H1 (cell line): ENCODE measurements at regions not wholly inside any gene's neighbourhood (a gene's known extent, or its start where the extent isn't known, plus 50 kb on each side); places are given as distances from the start of the nearest gene placed in this dataset.
A peak's percentile ranks its signal among the peaks of the same experiment; 100 is the strongest.

Source experiments
- CTCF ChIA-PET: fragments of 300-600 bp; sonication (Branson Sonifier 250); formaldehyde crosslinking; loops from one replicate; lab custom pipeline; 2021; ENCODE audit not compliant: partially characterized antibody; lab: Charles Lee
- POLR2A ChIA-PET: fragments of 300-600 bp; sonication (Branson Sonifier 250); formaldehyde crosslinking; loops from one replicate; lab custom pipeline; 2021; ENCODE audit warnings: inconsistent platforms; ENCODE audit not compliant: partially characterized antibody; lab: Charles Lee
- DNase-seq, 2 experiments: peaks; one replicate each; pipeline versions ENCODE4 v3.0.0 to v3.0.0-alpha.2; 2010 to 2022; ENCODE audit warnings: low spot score in 2 of 2, low read depth in 1 of 2, mixed read lengths in 1 of 2
- FAIRE-seq: peaks from 2 replicates; lab custom pipeline; 2011; peaks lifted over from hg19 to GRCh38; lab: Jason Lieb, UNC
- H2AFZ ChIP-seq: 2 replicates; pipeline ENCODE4 v1.8.1; 2012; ENCODE audit warnings: low read length, inconsistent platforms
- H2AK5ac ChIP-seq: 2 replicates; pipeline ENCODE4 v1.6.1; 2013; ENCODE audit warnings: low read depth, low read length
- H2BK120ac ChIP-seq: replicated peaks from 2 replicates; pipeline ENCODE3; 2013; ENCODE audit warnings: low read depth, low read length, inconsistent platforms
- H2BK12ac ChIP-seq: 2 replicates; pipeline ENCODE4 v1.6.1; 2013; ENCODE audit warnings: low read depth, low read length
- H2BK15ac ChIP-seq: 2 replicates; pipeline ENCODE4 v1.6.1; 2013; ENCODE audit warnings: low read length
- H2BK20ac ChIP-seq: 2 replicates; pipeline ENCODE4 v1.6.1; 2013; ENCODE audit warnings: low read length
- H2BK5ac ChIP-seq: 2 replicates; pipeline ENCODE4 v1.6.1; 2013; ENCODE audit warnings: low read depth, low read length
- H3K14ac ChIP-seq: 2 replicates; pipeline ENCODE4 v1.6.1; 2013; ENCODE audit warnings: inconsistent platforms; ENCODE audit not compliant: insufficient read length
- H3K18ac ChIP-seq: 2 replicates; pipeline ENCODE4 v1.6.1; 2013; ENCODE audit warnings: low read length; ENCODE audit errors: extremely low read depth
- H3K23ac ChIP-seq: 2 replicates; pipeline ENCODE4 v1.6.1; 2013; ENCODE audit warnings: inconsistent platforms; ENCODE audit not compliant: insufficient read length
- H3K23me2 ChIP-seq: 2 replicates; pipeline ENCODE4 v1.6.1; 2013; ENCODE audit warnings: low read depth, low read length
- H3K27ac ChIP-seq: 2 replicates; pipeline ENCODE4 v1.6.1; 2011; ENCODE audit warnings: low read depth, low read length, inconsistent platforms
- H3K27me3 ChIP-seq, 4 experiments: replicated peaks in 1 of 4; 1 replicate in 1 of 4; 2 replicates in 3 of 4; pipeline versions ENCODE4 v1.6.1 to v1.8.1; 2011 to 2013; ENCODE audit warnings: low read length in 3 of 4, mild to moderate bottlenecking in 3 of 4, inconsistent platforms in 2 of 4, mixed read lengths in 2 of 4, moderate library complexity in 1 of 4; ENCODE audit not compliant: control insufficient read depth in 3 of 4, insufficient read depth in 3 of 4; ENCODE audit errors: extremely low read depth in 1 of 4
- H3K36me3 ChIP-seq, 4 experiments: 2 replicates each; pipeline versions ENCODE4 v1.6.1 to v1.8.1; 2011 to 2013; ENCODE audit warnings: mild to moderate bottlenecking in 4 of 4, low read length in 3 of 4, moderate library complexity in 2 of 4, control low read depth in 1 of 4, inconsistent platforms in 1 of 4; ENCODE audit not compliant: insufficient read depth in 4 of 4, control insufficient read depth in 2 of 4
- H3K4ac ChIP-seq: replicated peaks from 2 replicates; pipeline ENCODE3; 2013; ENCODE audit warnings: low read length, low read depth, mixed read lengths, inconsistent platforms; ENCODE audit not compliant: insufficient read length
- H3K4me1 ChIP-seq, 4 experiments: replicated peaks in 1 of 4; 1 replicate in 1 of 4; 2 replicates in 3 of 4; pipeline versions ENCODE4 v1.6.1 to v1.8.1; 2011 to 2013; ENCODE audit warnings: low read length in 3 of 4, inconsistent platforms in 2 of 4, mixed read lengths in 1 of 4; ENCODE audit not compliant: insufficient read depth in 4 of 4, control insufficient read depth in 3 of 4
- H3K4me2 ChIP-seq, 2 experiments: 2 replicates each; pipeline versions ENCODE4 v1.6.1 to v1.8.1; 2011 to 2013; ENCODE audit warnings: low read depth in 2 of 2, low read length in 2 of 2, control low read depth in 1 of 2, inconsistent platforms in 1 of 2, mild to moderate bottlenecking in 1 of 2; ENCODE audit not compliant: insufficient read depth in 1 of 2
- H3K4me3 ChIP-seq, 4 experiments: fragments of 200-600, 300-600 bp in 1 of 4; sonication (generic), shearing (Covaris generic), sonication (Bioruptor Twin) in 1 of 4; 2 replicates each; pipeline versions ENCODE4 v1.5.1 to v1.8.1; 2011 to 2016; ENCODE audit warnings: low read length in 4 of 4, low read depth in 3 of 4, control low read depth in 2 of 4, inconsistent platforms in 2 of 4, mild to moderate bottlenecking in 2 of 4, mixed read lengths in 1 of 4, moderate library complexity in 1 of 4; ENCODE audit not compliant: insufficient read depth in 2 of 4; ENCODE audit errors: extremely low read depth in 1 of 4
- H3K56ac ChIP-seq: replicated peaks from 2 replicates; pipeline ENCODE3; 2013; ENCODE audit warnings: low read depth, mild to moderate bottlenecking, mixed read lengths, low read length, inconsistent platforms; ENCODE audit not compliant: insufficient read length
- H3K79me1 ChIP-seq: 2 replicates; pipeline ENCODE4 v1.6.1; 2013; ENCODE audit warnings: low read depth, low read length, control low read depth
- H3K79me2 ChIP-seq, 2 experiments: 2 replicates each; pipeline versions ENCODE4 v1.6.1 to v1.8.1; 2012 to 2013; ENCODE audit warnings: low read length in 2 of 2, mild to moderate bottlenecking in 2 of 2, inconsistent platforms in 1 of 2; ENCODE audit not compliant: insufficient read depth in 2 of 2, control insufficient read depth in 1 of 2
- H3K9ac ChIP-seq, 4 experiments: replicated peaks in 1 of 4; 1 replicate in 1 of 4; 2 replicates in 3 of 4; pipeline versions ENCODE4 v1.6.1 to v1.8.1; 2011 to 2013; ENCODE audit warnings: low read depth in 3 of 4, low read length in 3 of 4, control low read depth in 2 of 4, mild to moderate bottlenecking in 2 of 4, moderate library complexity in 2 of 4, inconsistent platforms in 1 of 4; ENCODE audit errors: extremely low read depth in 1 of 4
- H3K9me3 ChIP-seq, 2 experiments: 2 replicates each; pipeline versions ENCODE4 v1.6.1 to v1.8.1; 2012 to 2013; ENCODE audit warnings: mild to moderate bottlenecking in 2 of 2, moderate library complexity in 2 of 2, control low read depth in 1 of 2, inconsistent platforms in 1 of 2, low read depth in 1 of 2, low read length in 1 of 2, mixed read lengths in 1 of 2; ENCODE audit not compliant: insufficient read depth in 2 of 2
- H4K20me1 ChIP-seq, 2 experiments: replicated peaks in 1 of 2; 2 replicates each; pipeline versions ENCODE3 to v1.8.1; 2011 to 2013; ENCODE audit warnings: inconsistent platforms in 2 of 2, low read length in 2 of 2, mild to moderate bottlenecking in 1 of 2; ENCODE audit not compliant: insufficient read depth in 2 of 2, control insufficient read depth in 1 of 2
- H4K5ac ChIP-seq: 2 replicates; pipeline ENCODE4 v1.6.1; 2013; ENCODE audit warnings: low read length, low read depth, mixed read lengths, inconsistent platforms; ENCODE audit not compliant: insufficient read length
- H4K8ac ChIP-seq: 2 replicates; pipeline ENCODE4 v1.8.0; 2013; ENCODE audit warnings: mild to moderate bottlenecking, moderate library complexity, low read length, inconsistent platforms; ENCODE audit not compliant: insufficient read depth; ENCODE audit errors: extremely low read depth
- H4K91ac ChIP-seq: replicated peaks from 2 replicates; pipeline ENCODE3; 2013; ENCODE audit warnings: low read length, mixed read lengths, inconsistent platforms; ENCODE audit not compliant: insufficient read length
- BRCA1 ChIP-seq: IDR thresholded peaks from 2 replicates; pipeline ENCODE4 v1.6.1; 2012; ENCODE audit warnings: low read depth, low read length, improper control_type of control experiment
- CEBPB ChIP-seq: IDR thresholded peaks from 2 replicates; pipeline ENCODE4 v1.6.1; 2012; ENCODE audit warnings: low read depth, low read length
- PHF8 ChIP-seq: fragments of 200-600 bp; sonication (generic); conservative IDR thresholded peaks from 2 replicates; pipeline ENCODE4 v1.7.1; 2012; ENCODE audit warnings: low read depth, mild to moderate bottlenecking, inconsistent platforms, low read length, moderate library complexity
- RAD21 ChIP-seq, 2 experiments: IDR thresholded peaks in 1 of 2; conservative IDR thresholded peaks in 1 of 2; 2 replicates each; pipeline ENCODE4 v1.6.1; 2011; ENCODE audit warnings: low read depth in 2 of 2, low read length in 2 of 2, improper control_type of control experiment in 1 of 2, inconsistent platforms in 1 of 2, mild to moderate bottlenecking in 1 of 2, moderate library complexity in 1 of 2
- WGBS, 2 experiments: shearing (Covaris generic) in 1 of 2; methylation state at CpG; one replicate each; pipeline versions ENCODE4 v1.1.6 to v1.1.7; 2013 to 2015; ENCODE audit warnings: low lambda C conversion rate in 2 of 2, mixed read lengths in 2 of 2, inconsistent platforms in 1 of 2, low coverage in 1 of 2, missing lambda C conversion rate in 1 of 2; ENCODE audit not compliant: insufficient replicate concordance in 2 of 2, insufficient coverage in 1 of 2, insufficient read length in 1 of 2; ENCODE audit errors: extremely low coverage in 1 of 2, missing lambda C conversion rate in 1 of 2; 5-methylcytosine and 5-hydroxymethylcytosine counted together
- TF ChIP-seq, protein P1 (sequence below): IDR thresholded peaks from 2 replicates; pipeline ENCODE4 v1.6.1; 2011; ENCODE audit warnings: low read depth, mild to moderate bottlenecking, low read length; ENCODE audit not compliant: insufficient read depth

DNA sequence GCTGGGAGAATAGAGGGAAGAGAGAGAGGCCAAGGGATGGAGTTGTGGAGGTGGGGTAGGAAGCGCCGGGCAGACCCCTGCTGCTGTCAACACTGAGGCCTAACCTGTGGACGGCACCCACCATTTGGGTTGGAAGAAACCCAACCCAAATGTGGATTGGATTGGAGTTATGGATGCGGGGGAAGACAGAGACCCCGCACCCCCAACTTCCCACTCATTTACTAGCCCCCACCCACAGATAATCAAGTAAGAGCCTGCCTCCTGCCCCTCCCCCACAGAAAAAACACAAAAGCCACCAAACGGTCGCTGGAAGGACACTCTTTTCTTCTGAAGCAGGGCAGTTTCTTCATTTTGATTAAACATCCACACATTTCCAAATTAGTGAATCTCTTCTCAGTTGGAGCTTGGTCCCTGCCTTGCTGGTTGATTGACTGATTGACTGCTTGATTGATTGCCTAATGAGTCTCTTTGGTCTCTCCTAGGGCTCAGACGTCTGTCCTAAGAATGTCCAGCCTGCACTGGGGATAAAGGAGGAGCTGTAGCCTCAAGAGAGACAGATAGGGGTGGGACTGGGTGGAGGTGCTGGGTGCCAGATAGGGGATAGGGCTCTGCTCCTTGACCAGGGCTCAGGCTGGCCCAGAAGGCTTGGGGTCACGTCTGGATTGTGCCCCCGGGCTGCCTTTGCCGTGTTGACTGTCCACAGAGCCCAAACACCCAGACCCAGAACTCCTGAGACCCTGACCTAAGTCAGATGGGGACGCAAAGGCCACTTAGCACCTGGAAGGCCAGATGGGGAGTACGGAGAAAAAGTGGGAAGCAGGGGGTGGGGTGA, 74.9 kb upstream of the FOXP4 start:
- DNase-seq (no peak), FAIRE-seq (no peak)
- Histone ChIP-seq H4K5ac (no peak overlapping the region), H3K9ac (no peak overlapping the region), H3K4me2 (peak overlapping the region; percentile 86 to 95), H2BK15ac (no peak overlapping the region), H3K27me3 (peaks cover 15 to 62% (median 58%) of the 10 kb centered on the region in 4 experiments), H4K8ac (no peak overlapping the region), H3K36me3 (no peaks in the 10 kb centered on the region), H3K27ac (no peak overlapping the region), H2AK5ac (no peak overlapping the region; the same call in 1 of the 2 replicates), H3K56ac (no peak overlapping the region), H3K4me1 (peaks cover 21 to 29% (median 23%) of the 10 kb centered on the region in 4 experiments), H4K20me1 (no peaks in the 10 kb centered on the region), H3K23ac (no peak overlapping the region), H3K79me1 (no peaks in the 10 kb centered on the region), H3K9me3 (no peaks in the 10 kb centered on the region), H2AFZ (no peak overlapping the region), H2BK12ac (peak overlapping the region; percentile 29; the same call in 1 of the 2 replicates), H3K23me2 (peaks cover 15% of the 10 kb centered on the region; the same call in 1 of the 2 replicates), H3K18ac (peak overlapping the region; percentile 39; the same call in 1 of the 2 replicates), H2BK20ac (0 out of 2 replicates have a peak overlapping the region, but pooled peaks have one; percentile 51), H3K4me3 (peak overlapping the region; percentile 31 to 64 (median 43); a peak in 6 of 8 replicates), H2BK5ac (no peak overlapping the region; the same call in 1 of the 2 replicates), H2BK120ac (no peak overlapping the region), H3K79me2 (no peaks in the 10 kb centered on the region), H4K91ac (no peak overlapping the region)
- 38% methylated on average over 13 of the region's 13 CpGs; no CpG with 5 or more reads in 1 of the 2 experiments for WGBS, 2 experiments
- POLR2A ChIA-PET, result interaction anchor here (0.9 to 2.3 kb wide), 6 partner anchors 15 to 202 kb away, joined by 3 to 7 read pairs (median 4); no protein-coding TSS in a partner anchor
- CTCF ChIA-PET, result interaction anchor here (0.6 to 3.5 kb wide), 14 partner anchors 10 to 212 kb away, joined by 3 to 13 read pairs (median 3); no protein-coding TSS in a partner anchor
- TF ChIP-seq CEBPB (0 out of 2 replicates have a peak, but pooled peaks have one; percentile 36), BRCA1 (no peak), RAD21 (IDR thresholded peaks at IDR 0.05 in 1 of 2, conservative IDR thresholded peaks at IDR 0.05 in 1 of 2; ENCODE audit: low read depth in 2 of 2, low read length in 2 of 2) (no peak), PHF8 (no peak)
- TF ChIP-seq, protein P1, sequence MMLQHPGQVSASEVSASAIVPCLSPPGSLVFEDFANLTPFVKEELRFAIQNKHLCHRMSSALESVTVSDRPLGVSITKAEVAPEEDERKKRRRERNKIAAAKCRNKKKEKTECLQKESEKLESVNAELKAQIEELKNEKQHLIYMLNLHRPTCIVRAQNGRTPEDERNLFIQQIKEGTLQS, result no peak
- TF ChIP-seq, all 59 proteins: peak for 1
- no peak overlapping the region for H3K14ac ChIP-seq
- H3K4ac ChIP-seq, result no peak overlapping the region
